ENCODE measurements at regions not wholly inside any gene's neighbourhood (a gene's known extent, or its start where the extent isn't known, plus 50 kb on each side); places are given as distances from the start of the nearest gene placed in this dataset.

DNA sequence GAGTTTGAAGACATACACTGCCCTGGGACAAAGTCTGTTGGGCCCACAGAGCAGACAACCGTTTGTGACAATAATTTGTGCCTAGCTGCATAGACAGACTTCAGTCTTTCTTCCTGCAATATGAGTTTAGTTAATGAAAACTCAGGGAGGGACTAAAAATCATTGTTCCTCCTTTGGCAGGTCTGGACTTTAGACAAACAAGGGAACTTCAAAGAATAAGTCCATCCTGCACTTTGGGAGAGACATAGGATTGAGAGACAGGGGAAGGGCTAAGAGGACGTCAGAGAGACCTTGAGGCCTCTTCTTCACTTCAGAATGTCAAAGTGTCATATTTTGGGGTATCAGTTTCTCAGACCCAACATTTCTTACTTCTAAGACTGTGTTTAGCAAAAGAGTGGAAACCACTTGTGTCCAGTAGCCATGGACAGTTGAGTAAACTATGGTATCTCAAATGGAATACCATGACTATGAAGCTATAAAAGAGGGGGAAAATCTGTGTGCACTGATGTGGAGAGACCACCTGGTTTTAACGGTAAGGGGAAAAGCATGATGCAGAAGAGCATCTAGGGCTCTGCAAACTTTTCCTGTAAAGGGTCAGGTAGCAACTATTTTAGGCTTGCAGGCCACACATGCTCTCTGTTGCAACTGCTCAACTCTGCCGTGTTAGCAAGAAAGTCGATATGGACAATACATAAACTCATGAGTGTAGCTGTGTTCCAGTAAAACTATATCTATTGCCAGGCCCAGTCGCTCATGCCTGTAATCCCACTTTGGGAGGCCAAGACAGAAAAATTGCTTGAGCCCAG, 217.8 kb upstream of the SH3BP4 start:
- TF ChIP-seq, protein P1, sequence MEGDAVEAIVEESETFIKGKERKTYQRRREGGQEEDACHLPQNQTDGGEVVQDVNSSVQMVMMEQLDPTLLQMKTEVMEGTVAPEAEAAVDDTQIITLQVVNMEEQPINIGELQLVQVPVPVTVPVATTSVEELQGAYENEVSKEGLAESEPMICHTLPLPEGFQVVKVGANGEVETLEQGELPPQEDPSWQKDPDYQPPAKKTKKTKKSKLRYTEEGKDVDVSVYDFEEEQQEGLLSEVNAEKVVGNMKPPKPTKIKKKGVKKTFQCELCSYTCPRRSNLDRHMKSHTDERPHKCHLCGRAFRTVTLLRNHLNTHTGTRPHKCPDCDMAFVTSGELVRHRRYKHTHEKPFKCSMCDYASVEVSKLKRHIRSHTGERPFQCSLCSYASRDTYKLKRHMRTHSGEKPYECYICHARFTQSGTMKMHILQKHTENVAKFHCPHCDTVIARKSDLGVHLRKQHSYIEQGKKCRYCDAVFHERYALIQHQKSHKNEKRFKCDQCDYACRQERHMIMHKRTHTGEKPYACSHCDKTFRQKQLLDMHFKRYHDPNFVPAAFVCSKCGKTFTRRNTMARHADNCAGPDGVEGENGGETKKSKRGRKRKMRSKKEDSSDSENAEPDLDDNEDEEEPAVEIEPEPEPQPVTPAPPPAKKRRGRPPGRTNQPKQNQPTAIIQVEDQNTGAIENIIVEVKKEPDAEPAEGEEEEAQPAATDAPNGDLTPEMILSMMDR (IDR thresholded peaks at IDR 0.05): no peak
- TF ChIP-seq RFX5 (IDR thresholded peaks at IDR 0.05) (no peak), HDAC2 (IDR thresholded peaks at IDR 0.05) (no peak), CEBPB (IDR thresholded peaks at IDR 0.05) (no peak), RAD21 (conservative IDR thresholded peaks at IDR 0.05 in 1 of 2, IDR thresholded peaks at IDR 0.05 in 1 of 2) (no peak), ZNF302 (CRISPR knock-in tag; IDR thresholded peaks at IDR 0.05) (no peak), POLR2A (IDR thresholded peaks at IDR 0.05; ENCODE audit: low read length) (no peak), POLR2AphosphoS2 (conservative IDR thresholded peaks at IDR 0.05; ENCODE audit: low read length) (no peak), SMC3 (IDR thresholded peaks at IDR 0.05) (no peak), EP300 (IDR thresholded peaks at IDR 0.05) (no peak)
